ENCODE measurements at regions not wholly inside any gene's neighbourhood (a gene's known extent, or its start where the extent isn't known, plus 50 kb on each side); places are given as distances from the start of the nearest gene placed in this dataset.

GRCh38 chr14:85257287-85257686 lies 272.7 kb upstream of the FLRT2 start:
- intact Hi-C loops (cut with DNase I) = no loop called here
- DNase-seq = no peak
- no peak for ATAC-seq

DNA sequence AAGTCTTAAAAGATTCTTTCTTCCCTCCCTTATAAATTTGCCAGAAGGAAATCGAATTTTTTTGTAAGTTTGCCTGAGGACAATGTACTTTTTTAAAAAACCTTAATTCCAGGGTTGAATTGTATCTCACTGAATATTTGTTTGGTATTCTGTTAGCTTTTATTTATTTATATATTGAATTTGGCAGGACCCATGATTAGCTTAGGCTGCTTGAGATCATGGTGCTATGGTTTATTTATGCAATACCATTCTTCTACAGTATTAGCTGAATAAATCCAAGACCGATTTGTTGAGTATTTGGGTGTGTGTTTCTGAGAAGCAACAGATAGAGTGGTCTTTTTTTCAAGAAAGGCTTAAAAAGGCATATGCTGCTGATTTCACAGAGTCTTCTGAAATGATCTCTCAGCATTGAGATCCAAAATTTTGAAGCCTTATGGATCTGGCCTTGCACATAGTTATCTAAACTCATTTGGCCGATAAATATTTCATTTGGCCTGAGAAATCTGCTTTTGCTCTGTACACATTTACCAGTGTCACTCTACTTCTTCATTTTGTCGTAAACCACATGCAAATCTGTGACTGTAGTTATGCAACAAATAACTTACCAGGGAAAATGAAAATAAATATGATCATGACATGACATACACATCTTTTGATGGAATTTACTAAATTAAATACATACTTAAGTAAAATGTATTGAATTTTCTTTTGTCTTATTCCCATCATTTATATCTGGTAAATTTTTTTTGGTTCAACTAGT lies 265.8 kb upstream of the FLRT2 start:
- no peak for DNase-seq
- intact Hi-C loops (cut with DNase I) = no loop called here
- ATAC-seq = no peak

GRCh38 chr14:85273099-85273677 lies 256.8 kb upstream of the FLRT2 start:
- intact Hi-C loops (cut with DNase I) = no loop called here
- ATAC-seq = no peak

GRCh38 chr14:85273952-85274351 lies 256.0 kb upstream of the FLRT2 start:
- intact Hi-C loops (cut with DNase I) = no loop called here
- DNase-seq = no peak
- ATAC-seq = no peak

More at GRCh38 chr14:85273099-85273677, 256.8 kb upstream of the FLRT2 start:
- no peak for DNase-seq

DNA sequence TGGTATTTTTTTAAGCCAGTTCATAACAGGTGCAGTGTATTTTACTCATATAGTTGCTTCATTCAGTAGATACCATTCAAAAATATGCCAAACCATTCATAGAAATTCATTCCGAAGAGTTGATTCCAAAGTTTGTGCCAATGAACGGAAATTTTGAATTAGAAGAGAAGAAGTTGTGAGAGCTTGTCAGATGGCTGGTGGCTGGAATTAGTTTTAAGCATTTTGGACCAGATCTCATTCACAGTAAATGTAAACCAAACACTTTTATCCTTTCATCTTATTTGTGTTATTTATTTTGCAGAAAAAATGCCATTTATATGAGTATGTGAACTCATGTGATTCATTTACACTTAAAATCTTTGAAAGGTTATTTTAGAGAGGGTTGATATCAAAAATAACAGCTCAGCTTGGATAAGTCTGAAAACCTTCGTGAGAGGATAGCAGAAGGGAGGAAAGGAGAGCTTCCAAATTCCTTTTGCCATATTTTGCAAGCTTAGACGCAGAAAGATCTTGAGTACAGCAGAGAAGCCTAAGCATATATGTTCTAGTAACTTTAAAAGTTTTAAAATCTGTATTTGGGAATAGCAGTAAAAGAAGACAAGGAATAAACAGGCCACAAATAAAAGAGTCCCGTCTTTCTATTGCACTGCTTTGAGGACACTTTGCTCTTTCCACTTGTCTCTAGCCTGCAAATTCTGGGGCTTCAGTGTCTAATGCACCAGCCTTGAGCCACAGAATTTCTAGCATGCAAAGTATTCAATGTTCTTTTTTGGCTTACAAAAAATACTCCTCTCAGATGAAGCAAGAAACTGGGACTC lies 253.6 kb upstream of the FLRT2 start:
- no peak for DNase-seq
- no peak for ATAC-seq
- intact Hi-C loops (cut with DNase I) = no loop called here

DNA sequence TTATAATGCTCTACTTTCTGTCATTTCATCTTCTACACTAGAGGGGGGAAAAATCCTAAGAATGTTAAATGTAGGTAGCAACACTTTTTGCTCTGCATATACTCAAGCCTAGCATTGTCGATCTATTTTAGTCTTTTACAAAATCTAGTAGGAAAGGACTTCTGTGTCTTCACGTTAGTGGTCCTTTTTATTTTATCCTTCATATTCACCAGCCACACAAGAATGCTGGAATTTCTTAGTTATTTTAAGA lies 253.0 kb upstream of the FLRT2 start:
- DNase-seq = no peak
- intact Hi-C loops (cut with DNase I) = no loop called here
- ATAC-seq = no peak

DNA sequence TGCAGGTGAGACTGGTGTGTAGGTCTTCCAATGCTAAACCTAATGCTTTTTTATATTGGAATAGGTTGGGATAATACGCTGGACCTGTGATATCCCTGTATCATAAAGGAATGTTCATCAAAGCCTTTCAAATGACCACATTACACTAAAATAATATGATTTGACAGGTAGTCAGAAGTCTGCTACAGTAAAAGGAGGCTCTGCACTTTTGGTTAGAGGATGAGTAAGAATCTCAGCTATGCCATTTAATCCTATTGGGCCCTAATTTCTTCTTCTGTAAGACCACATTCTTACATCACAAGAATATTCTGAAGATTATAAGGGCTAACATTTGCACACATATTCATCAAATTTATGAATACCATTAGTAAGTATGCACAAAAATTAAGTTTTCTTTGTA lies 250.5 kb upstream of the FLRT2 start:
- intact Hi-C loops (cut with DNase I) = no loop called here
- DNase-seq (no peak), ATAC-seq (no peak)

GRCh38 chr14:85280074-85280473 lies 249.9 kb upstream of the FLRT2 start:
- DNase-seq = no peak

GRCh38 chr14:85281921-85282320 lies 248.0 kb upstream of the FLRT2 start:
- DNase-seq (no peak), ATAC-seq (no peak)
- intact Hi-C loops (cut with DNase I) = no loop called here

More at GRCh38 chr14:85280074-85280473, 249.9 kb upstream of the FLRT2 start:
- ATAC-seq = no peak
- intact Hi-C loops (cut with DNase I) = no loop called here

DNA sequence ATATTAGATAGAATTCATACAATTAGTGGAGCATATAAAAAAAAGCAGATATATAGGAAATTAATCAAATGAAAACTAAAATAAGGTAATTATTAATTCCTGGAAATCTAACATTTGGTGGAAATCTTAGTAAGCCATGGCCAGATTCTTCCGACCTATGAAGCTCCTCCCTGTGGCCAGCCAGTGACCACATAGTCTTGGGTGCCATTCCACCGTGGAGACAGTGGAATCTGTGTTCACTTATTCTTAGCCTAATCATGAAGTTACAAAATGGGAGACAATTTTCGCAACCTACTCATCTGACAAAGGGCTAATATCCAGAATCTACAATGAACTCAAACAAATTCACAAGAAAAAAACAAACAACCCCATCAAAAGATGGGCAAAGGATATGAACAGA lies 241.9 kb upstream of the FLRT2 start:
- ATAC-seq (no peak), DNase-seq (no peak)
- intact Hi-C loops (cut with DNase I) = no loop called here

GRCh38 chr14:85291731-85292130 lies 238.2 kb upstream of the FLRT2 start:
- no peak for ATAC-seq
- intact Hi-C loops (cut with DNase I) = no loop called here

DNA sequence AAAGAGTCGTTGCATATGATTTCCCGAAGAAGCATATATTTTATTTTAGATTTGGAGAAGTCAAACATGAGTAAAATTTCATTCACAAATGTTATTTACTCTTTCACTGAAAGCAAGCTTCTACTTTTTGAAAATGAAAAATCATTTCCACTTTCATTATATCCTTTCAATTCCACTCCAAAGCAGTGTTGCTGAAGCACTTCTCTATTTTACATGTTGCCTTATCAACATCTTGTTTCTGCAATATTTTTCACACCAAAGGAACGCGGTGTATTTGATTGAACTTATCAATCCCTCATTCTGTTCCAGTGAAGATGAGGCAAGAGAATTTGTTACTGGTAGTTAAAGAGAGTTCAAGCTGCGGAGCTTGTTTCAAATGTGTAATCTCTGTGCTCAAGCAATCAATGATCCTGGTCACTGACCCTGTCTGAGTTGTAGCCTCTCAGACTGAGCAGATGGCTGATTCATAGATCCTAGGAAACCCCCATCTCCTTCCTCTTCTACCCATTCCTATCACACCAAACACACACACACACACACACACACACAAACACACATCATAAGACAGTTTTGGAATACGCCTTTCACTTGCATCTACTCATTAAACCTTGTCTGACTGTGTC lies 236.2 kb upstream of the FLRT2 start:
- intact Hi-C loops (cut with DNase I) = no loop called here
- ATAC-seq = no peak

More at GRCh38 chr14:85291731-85292130, 238.2 kb upstream of the FLRT2 start:
- DNase-seq = no peak

DNA sequence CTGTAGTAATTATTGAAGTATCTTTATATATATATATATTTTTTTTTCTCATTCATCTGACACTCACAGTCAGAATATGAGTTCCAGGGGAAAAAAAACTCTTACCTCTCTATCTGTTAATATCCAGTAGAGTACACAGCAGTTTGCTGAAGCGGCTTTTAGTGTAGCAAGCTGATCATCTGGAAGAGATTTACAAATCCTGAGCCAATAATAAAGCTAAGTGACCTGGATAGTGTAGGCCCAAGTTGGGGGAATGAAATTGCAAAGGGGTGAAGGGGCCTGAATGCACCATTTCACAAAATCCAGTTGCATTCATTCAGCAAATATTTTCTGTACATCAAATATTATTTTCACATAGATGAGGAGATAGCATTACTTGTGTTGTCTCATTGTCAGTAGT lies 234.6 kb upstream of the FLRT2 start:
- DNase-seq = no peak
- ATAC-seq = no peak
- intact Hi-C loops (cut with DNase I) = no loop called here

More for the DNA sequence above, 236.2 kb upstream of the FLRT2 start:
- DNase-seq = no peak

DNA sequence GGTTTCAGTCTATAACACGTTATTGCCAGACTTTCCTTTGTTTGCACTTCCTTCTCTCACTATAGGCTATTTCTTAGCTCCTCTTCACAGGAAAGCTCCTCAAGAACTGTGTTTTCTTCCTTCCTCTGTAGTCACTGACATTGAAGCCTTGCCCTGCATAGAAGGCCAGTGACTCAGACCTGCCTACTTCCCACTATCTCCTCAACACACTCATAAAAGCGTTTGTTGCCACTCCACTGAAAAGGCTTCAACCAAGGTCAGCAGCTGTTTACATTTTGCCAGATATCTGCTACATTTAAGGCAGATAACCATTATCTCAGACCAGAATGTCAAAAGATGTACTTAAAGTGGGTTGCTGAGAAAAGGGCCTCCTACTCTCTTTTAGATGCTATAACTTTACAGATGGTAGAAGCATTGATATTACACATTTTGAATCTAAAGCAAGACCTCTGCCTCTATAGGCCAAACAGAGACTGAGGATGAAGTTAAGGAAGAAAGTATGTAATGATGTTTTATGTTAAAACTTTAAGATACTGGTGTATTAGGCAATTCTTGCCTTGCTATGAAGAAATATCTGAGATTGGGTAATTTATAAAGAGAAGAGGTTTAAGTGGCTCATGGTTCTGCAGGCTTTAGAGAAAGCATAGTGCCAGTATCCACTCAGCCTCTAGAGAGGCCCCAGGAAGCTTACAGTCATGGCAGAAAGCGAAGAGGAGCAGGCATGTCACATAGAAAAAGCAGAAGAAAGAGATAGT lies 233.3 kb upstream of the FLRT2 start:
- intact Hi-C loops (cut with DNase I) = no loop called here
- ATAC-seq = peak in 1 of 2 donors; percentile 93
- no peak for DNase-seq

- intact Hi-C loops (cut with DNase I) = no loop called here
- ATAC-seq = no peak
- DNase-seq = no peak
These were observed 229.8 kb upstream of the FLRT2 start for GRCh38 chr14:85300107-85300506.

- intact Hi-C loops (cut with DNase I) = no loop called here
- DNase-seq (no peak), ATAC-seq (no peak)
These were observed 228.4 kb upstream of the FLRT2 start for GRCh38 chr14:85301506-85301905.

DNA sequence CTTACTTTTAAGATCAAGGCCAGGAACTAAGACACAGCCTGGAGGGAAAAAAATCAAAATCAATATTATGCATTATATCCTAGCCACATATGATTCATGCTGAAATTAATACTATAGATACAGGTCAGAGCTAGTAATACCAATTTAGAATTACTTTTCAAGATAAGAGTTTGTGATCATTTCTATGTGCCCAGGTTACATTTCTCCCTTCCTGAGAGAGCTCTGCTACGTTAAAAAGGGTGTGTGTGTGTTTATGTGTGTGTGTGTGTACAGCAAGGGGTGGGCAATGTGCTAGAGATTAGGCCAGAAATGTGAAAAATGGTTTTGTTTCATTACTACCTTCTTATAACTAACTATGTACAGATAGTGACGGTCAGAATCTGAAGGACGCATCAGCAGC lies 223.9 kb upstream of the FLRT2 start:
- intact Hi-C loops (cut with DNase I) = no loop called here
- DNase-seq (no peak), ATAC-seq (no peak)

DNA sequence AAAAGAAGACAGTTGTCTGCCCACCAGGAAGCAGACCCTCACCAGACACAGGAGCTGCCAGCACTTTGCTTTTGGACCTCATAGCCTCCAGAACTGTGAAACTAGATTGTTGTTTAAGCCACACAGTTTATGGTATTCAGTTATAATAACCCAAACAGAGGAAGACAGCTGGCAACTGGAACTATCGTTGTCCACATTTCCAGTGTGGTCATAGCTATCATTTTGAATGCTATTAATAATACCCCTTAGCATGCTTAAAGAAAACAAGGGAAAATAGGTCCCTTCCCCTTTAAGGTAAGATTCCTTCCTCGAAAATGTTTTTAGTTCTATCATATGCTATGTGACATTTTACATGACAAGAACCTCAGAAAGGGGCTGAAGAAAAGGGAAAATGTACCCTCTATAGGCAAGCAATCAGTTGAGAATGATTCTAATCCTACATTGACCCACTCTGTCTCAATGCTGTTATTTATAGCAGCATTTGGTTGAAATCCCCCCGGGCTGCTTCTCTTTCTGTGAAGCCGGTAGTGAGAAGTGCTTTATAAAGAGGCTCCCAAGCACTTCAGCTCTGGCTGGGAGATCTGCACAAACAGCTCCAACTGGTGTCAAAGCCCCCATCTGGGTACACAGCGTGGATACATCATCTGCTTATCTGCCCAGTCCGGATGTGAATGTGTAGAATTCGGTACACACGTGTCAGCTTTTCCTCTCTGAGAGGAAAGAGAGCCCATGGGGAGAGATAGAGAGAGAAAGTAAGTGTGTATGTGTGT lies 221.2 kb upstream of the FLRT2 start:
- ATAC-seq = no peak
- intact Hi-C loops (cut with DNase I) = no loop called here

More for the DNA sequence above, 221.2 kb upstream of the FLRT2 start:
- no peak for DNase-seq

Data from left cardiac atrium (tissue), 4 donors.